GM18502 (cell line): ENCODE measurements at regions not wholly inside any gene's neighbourhood (a gene's known extent, or its start where the extent isn't known, plus 50 kb on each side); places are given as distances from the start of the nearest gene placed in this dataset.
"Not testable (repeated sequence)": the region's sequence is repeated elsewhere in the genome, so short reads cannot be mapped to it uniquely, and the experiment has no call there.

Source experiments
- ATAC-seq: cut with Tn5 transposase; IDR thresholded peaks from one replicate; pipeline ENCODE4 v1.9.1; 2021; ENCODE audit warnings: mild to moderate bottlenecking; ENCODE audit not compliant: unreplicated experiment, poor library complexity

DNA sequence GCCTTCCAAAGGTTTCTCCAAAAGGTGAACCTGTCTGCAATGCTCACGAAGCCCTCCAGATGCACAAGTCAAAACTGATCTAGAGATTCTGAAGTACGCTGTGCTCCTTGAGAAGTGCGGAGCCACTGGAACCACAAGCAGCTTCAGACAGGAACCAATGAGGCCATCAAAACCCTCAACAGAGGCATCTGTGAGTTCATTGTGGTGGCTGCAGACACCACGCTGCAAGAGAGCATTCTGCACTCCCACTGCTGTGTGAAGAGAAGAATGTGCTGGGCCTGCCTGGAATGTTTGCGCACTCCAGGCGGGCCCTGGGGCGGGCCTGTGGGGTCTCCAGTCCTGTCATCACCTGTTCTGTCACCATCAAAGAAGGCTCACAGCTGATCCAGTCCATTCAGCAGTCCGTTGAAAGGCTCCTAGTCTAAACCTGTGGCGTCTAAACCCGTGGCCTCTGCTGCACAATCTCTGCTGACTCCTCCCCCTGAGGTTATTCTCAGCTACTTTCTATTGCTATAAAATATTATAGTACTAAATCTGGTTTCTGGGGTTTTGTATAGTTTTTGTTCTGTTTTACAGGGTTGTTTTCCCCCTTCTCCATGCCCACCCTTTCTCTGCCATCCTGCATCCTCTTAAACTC lies 111.6 kb downstream of the PPIAL4A start:
- not testable (repeated sequence) for ATAC-seq

DNA sequence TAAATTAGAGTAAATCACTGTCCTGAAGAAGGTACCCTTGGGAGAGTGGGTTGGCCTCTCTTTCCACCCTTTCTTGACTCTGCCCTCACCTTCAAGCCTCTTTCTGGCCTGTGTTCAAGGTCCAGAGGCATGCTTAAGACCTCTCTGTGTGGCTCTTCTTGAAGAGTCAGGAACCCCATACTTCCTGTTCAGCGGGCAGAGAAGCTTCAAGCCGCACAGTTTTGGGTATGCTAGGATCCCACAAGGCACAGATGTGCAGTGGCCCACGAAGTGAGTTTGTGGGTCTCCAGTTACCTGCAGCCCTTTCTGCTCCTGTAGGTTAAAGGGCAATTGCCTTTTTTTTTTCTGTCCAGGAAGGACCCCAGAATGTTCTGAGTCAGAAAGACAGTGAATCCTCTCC lies 113.7 kb downstream of the PPIAL4A start:
- not testable (repeated sequence) for ATAC-seq

DNA sequence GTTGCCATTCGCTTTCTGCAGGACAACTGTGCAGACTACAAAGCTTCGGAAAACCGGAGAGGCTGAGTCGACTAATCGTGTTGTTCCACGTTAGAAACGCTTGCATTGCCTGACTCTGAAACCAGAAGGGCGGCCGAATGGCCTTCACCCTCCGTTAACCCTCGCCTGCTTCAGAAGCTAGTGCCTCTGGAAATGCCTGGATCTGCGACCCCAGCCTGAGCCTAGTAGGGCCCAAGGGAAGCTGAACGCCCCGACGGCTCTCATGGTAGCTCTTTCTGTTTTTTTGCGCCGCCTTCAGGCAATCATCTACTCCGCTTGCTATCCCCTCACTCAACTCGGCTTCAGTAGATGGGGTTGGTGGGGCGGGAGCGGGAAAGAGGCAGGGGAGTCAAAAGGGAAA lies 117.3 kb downstream of the PPIAL4A start:
- not testable (repeated sequence) for ATAC-seq

DNA sequence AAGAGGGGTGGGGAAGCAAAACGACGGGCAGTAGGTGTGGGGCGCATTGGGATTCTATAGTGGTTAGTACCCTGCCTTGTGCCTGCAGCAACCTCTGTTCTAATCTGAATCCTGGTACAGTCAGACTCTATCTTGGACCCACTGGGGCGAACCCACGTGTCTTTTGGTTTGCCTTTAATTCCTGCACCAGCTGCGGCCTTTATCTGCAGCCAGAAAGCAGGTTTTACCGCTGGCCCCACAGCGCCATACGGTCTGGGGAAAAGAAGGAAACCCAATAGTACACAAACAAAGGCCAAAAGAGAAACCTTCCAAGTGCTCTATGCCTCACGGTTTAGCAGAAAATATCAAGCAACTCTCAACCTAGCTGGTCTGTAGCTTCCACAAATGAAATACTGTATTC lies 118.2 kb downstream of the PPIAL4A start:
- not testable (repeated sequence) for ATAC-seq

DNA sequence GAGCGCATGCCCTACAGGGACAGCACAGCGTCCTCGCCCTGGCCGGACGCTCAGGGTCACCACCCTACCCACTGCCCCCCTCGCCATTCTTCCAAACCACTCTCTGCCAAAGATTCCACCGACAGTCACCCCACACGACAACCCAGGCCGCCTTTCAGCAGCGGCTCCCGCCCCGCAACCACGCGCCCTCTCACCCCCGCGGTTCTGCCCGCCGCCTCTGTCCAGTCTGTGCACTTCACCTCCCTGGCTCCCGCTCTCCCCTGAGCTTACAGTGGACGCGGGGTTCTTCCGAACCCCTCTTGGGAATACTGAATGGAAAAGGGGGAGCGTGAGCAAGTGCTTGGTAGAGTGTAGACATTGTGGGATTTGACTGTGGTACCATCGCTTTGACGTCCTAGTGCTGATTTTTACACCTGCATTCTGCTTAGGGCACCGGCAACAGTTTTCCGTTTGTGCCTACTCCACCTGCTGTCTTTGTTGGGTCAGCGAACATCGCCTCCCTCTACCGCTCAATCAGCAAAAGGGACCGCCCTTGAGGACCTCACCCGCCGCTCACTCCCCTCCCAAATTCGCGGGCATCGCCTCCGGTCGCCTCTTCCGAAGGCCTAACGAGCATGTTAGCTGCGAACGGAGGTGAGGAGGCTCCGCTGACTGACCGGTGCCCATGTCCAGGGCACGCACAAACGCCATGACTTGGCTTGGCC lies 119.1 kb downstream of the PPIAL4A start:
- ATAC-seq: not testable (repeated sequence)

DNA sequence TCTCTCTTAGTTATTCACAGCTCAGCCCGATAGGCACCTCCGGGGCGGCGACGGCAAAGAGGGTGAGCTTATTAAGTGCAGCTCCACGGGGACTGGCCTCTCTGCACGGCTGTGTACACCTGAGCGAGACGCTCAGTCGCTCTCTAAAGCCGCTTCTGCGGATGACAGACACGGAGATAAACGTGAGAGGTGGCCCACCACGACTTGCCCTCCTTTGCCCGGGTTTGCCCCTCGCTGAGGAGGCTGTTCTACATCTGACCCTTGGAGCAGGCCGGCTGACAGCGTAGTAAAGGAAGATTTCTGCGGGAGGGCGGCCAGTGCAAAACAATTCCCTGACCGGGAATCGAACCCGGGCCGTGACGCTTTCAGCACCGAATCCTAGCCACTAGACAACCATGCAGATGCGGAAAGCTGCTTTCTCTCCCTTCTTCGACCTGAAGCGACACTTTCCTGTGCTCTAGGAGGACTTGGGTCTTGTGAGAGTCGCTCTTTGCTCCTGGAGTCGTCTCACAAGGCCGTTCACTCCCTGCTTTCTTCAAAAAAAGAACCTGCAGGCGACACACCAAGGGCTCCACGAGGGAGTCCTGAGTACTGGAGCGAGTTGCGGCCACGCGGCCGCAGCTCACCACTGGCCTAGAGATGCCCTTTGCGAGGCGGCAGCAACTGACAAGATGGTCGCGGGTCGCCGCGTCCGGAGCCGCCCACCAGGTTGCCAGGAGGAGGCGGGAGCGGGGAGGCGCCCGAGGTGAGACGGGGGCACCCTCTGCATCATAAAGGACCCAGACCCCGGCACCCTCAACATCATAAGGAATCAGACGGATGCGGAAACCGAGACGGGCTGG lies 119.9 kb downstream of the PPIAL4A start:
- not testable (repeated sequence) for ATAC-seq

DNA sequence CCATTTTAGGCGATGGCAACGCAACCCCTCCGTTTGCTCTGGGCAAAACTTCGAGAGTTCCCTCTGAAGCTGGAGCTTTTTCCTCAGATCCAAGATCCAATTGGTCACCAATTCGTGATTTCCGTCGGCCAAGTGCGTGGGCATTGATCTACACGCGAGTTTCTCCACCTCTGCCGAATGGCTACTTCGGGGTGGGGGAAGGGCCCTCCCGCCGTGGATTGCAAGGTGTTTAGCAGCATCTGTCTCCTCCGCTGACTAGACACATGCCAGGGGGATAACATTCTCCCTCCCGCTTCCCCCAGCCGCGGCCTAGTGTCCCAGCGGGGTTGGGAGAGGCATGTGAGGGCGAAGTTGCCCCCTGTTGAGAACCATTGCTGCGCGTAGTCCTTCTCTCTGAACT lies 120.6 kb downstream of the PPIAL4A start:
- not testable (repeated sequence) for ATAC-seq

DNA sequence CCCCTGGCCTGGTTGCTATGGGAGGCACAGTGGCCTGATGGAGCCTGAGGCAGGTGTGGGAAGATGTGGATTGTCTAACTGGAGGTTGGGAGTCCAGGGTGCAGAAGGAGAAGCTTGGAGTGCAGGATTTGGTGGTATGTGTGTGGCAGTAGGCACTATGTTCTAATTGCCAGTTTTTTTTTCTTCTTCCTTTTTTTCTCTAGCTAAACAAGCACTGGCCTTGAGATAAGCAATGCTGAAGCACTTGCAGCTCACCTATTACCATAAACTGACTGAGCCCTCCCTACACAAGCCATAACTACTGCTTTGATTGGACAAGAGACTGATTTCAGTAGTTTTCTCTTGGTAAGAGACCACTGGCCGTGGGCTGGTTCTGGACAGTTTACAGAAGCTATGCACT lies 123.6 kb downstream of the PPIAL4A start:
- not testable (repeated sequence) for ATAC-seq

DNA sequence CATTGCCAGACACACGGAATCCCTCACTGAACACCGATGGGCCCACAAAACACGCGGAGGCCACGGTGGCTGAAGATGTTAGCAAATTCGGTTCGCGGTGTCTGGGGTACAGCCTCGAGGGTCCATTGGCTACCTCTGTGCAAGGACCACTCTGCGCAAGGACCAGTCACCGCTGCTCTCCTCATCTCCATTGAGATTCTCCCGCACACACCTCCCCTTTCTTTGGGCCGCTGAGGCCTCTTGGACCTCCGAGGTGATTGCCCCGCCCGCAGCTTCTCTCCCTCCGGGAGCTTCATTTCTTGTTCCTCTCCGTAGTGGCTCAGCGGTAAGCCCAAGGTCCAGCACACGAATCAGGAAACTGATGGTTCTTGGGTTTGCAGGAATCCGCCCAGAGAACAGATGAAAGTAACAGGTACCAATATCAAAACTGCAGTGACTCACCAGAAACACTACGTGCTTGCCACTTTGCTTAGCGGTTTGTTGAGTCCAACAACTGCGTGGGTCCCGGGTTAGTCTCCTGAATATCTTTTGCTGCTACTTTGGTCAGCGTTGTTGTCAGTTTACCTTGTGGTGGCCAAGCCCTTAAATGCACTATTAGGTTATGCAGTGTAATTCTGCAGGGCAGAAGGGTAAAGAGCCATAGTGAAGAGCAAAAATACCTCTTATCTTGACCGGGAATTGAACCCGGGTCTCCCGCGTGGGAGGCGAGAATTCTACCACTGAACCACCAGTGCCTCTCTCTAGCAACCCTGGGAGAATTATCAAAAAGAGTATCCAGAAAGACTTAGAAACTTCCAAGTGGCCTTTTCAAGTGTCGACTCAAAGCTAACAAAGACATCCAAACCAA lies 126.8 kb downstream of the PPIAL4A start:
- ATAC-seq: peak; percentile 84

DNA sequence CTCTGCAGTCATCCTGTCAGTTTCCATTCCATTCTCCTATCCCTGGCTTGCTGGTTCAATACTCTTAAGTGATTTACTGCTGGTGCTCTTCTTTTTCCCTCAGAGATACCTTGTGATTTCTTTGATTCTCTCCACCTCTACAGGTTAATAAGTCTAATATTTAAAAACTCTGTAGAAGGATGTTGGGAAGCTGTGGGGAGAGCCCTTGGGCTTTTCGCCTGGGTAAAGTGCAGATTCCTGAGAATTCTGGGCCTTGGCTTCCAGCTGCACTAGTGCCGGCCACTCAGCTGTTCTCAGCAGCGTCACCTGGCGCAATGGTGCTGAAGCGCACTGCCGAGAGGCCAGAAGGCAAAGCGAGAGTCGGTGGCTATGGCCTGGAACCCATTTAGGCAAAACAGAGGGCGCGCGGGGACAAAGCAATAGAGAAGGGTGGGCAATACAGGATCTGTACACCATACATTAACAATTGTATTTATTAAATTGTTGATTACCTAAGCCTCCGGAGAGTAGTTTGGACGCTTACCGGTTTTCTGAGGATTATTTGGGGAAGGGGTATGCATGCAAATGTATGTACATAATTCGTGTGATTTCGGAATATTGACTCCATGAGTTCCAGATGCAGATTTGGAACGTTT lies 130.3 kb downstream of the PPIAL4A start:
- peak; percentile 49 for ATAC-seq

DNA sequence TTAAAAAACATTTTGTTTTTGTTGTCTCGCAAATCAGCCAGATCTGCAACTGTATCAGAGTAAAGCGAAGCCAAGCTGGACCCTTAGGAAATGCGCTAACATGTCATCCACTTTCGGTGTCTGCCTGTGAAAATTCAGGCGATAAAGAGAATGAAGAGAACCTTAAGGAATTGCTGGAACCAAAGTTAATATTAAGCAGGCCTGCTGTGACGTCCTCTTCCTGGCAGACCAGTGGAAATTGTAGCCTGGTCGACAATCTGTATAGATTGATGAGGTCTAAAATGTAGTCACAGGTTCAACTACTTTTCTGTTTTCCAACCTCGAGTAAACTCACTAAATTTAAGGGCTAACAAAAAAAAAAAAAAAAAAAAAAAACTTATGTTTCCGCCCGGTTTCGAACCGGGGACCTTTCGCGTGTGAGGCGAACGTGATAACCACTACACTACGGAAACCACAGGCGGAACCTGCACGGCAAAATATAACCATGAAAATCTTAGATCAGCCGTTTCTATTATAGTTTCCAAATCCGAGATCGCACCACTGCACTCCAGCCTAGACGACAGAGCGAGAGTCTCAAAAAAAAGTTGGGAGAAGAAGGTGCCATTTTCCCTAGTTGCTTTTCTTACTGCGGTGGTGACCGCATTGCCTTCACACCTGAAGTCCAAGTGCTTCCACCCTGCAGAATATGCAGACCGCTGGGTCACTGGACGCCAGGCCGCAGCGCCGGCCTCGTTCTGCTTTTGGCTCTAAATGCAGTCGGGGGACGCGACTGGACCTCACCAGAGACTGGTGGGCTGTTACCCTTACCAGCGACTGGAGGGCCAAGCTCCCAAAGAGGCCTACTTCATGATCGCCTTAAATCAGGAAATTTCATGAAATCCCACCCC lies 131.0 kb downstream of the PPIAL4A start:
- ATAC-seq: not testable (repeated sequence)

DNA sequence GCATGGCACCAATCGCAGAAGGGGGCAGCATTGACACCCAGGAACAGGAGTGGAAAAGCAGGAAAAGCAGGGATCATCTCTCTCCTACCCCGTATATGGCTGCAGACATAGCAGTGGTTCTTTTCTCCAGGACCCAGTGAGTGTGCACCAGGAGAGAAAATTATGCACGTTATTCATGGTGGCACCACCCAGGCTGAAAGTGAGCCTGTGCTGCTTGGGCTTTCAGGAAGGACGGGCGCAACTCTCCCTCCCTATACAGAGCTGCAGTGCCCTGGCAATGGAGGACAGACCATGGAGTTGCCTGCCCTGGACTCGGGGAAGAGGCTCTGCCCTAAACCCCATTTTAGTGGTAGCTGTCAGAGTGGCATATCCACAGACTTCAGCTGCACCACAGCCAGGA lies 132.1 kb downstream of the PPIAL4A start:
- ATAC-seq: not testable (repeated sequence)

DNA sequence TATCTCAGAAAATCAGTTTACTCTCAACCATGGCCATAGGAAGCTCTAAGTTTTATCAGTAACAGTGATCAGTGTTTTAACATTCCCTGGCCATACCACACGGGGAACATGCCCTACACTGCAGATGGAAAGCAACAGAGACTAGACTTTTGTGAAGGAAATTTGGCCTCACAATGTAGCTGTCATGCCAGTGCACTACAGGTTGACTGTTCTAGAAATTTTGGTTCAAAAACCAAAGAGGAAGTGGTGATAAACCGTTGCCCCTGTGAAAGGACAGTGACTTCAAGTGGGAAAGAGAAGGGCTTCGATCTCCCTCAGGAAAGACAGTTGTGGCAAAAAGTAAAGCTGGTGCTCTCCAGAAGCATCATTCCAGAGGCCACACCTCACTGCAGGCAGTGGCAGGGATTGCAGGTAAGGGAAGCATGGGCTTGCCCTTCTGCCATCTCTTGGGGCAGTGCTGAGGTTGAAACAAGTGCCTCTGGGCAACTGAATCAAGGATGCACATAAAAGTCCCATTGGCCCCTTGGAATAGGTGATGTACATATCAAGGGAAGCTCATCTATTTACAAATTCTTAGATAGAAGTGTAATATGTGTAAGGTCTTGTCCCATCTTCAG lies 143.4 kb downstream of the PPIAL4A start:
- ATAC-seq: not testable (repeated sequence)

DNA sequence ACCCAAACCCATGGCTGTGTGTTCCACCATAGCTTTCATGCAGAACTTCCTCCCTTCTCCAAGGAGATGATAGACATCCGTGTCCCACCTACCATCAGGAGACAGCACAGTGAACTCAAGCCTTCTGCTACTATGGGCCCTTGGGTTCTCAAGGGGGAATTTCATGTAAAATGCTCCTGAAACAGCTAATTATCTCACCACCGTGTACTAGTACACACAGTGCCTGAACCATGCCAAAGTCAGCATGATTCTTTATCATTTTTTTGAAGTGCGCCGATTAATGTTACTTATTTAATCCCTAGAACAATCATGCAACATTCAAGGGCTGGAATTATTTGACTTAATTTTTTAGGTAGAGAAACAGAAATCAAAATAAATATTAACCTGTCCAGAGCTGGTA lies 147.2 kb downstream of the PPIAL4A start:
- not testable (repeated sequence) for ATAC-seq

DNA sequence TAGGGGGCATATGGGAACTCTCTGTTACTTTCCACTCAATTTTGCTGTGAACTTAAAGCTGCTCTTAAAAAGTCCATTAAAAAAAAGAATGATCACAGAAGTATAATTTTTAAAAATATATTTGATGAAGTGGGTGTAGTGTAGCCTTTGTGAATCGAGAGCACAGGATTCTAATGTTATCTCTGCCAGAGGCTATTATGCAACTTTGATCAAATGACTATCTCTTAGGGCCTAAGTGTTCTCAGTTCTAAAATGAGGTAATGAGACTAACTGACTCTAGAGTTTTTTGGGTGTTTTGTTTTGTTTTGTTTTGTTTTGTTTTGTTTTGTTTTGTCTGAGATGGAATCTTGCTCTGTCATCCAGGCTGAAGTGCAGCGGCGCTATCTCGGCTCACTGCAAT lies 143.2 kb downstream of the FAM72B start:
- not testable (repeated sequence) for ATAC-seq

DNA sequence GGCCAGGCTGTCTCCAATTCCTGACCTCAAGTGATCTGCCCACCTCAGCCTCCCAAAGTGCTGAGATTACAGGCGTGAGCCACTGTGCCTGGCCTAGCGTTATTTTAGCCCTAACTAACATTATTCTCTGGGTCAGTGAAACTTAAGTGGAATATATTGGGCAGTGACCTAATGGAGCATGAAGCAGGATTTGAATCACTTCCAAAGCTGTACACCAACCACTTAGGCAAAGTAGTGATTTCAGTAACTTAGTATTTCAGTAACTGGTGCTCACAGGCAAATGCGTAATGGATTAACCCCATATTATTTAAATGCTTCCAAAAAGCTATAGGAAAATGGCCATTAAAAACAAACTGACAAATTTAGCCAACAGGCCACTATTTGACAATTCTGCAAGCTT lies 142.6 kb downstream of the FAM72B start:
- ATAC-seq: not testable (repeated sequence)

DNA sequence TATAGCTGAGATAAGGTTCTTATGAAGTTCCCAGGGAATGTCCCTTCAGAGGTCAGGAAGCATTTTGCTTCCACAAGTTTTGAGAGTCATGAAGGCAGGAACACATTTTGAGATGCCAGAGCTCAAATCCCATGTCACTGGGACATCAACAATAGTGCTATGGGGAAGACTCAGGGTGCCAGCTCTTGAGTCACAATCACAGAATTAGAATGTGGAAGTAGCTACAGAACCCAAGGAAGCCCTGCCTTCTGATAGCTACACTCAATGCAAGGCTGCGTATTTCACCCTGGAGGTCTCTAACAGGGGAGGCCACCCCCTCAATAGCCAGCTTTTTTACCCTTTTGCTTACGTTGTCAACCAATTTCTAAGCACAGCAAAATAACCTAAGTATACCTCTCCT lies 141.3 kb downstream of the FAM72B start:
- not testable (repeated sequence) for ATAC-seq

DNA sequence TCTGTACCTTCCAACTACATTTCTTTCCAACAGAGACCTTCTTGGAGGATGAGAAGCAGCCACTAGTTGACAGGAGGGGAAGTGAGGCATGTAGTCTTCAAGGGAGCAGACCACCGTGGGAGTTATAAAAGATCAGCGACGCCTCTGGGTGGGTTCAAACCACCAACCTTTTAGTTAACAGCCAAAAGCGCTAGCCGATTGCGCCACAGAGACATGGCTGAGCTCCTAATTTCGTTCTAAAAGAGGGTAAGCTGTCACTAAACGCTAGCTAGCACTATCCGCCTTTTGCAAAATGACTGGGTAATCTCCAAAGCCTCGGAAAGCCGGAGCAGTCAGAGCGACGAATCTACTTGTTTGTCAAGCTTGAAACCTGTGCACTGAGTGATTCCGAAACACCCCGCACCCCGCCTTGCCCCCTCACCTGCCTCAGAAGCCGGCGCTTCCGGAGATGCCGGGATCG lies 135.8 kb downstream of the FAM72B start:
- not testable (repeated sequence) for ATAC-seq
